OCI-LY7 (cell line): ENCODE measurements at regions not wholly inside any gene's neighbourhood (a gene's known extent, or its start where the extent isn't known, plus 50 kb on each side); places are given as distances from the start of the nearest gene placed in this dataset. TPM values are rescaled to one million over a fixed set of nuclear protein-coding genes. Genes with fewer than 3 reads are reported as not detected.

Experiments
- small RNA-seq: library from RNA; depleted of rRNA; stranded (forward); fragments of <200 nt; gene quantifications from one replicate; pipeline ENCODE3, GENCODE V24; 2014

Small RNA genes lying in the stretch of these regions (small RNA-seq; reads per million reads assigned to genes)
- not detected for gene AC113367.2
- gene RNU7-53P = not detected
